ENCODE measurements at regions not wholly inside any gene's neighbourhood (a gene's known extent, or its start where the extent isn't known, plus 50 kb on each side); places are given as distances from the start of the nearest gene placed in this dataset.

- no peaks in the 10 kb centered on the region for H3K36me3 ChIP-seq (ENCODE audit: control insufficient read depth in 1 of 2, insufficient read depth in 2 of 2, low read length in 2 of 2)
- no TSS peak for BruUV-seq (replicated peaks)
- POLR2A ChIA-PET = no interaction called here
- H4K20me1 ChIP-seq (ENCODE audit: insufficient read depth) = no peaks in the 10 kb centered on the region
- no peak overlapping the region for H3K9ac ChIP-seq (ENCODE audit: low read length)
- no peak overlapping the region for H3K4me3 ChIP-seq (replicated peaks in 1 of 2; ENCODE audit: low read depth in 1 of 2, low read length in 2 of 2)
- no peak for DNase-seq (ENCODE audit: low read depth, low spot score)
- H2AFZ ChIP-seq (ENCODE audit: low read depth, low read length, poor library complexity, severe bottlenecking) = no peak overlapping the region
- peaks cover 13% of the 10 kb centered on the region for H3K27me3 ChIP-seq (ENCODE audit: insufficient read depth, low read length)
- no peak overlapping the region for H3K4me2 ChIP-seq (ENCODE audit: low read length)
- no peaks in the 10 kb centered on the region for H3K79me2 ChIP-seq (ENCODE audit: insufficient read depth, low read length)
- H3K4me1 ChIP-seq (ENCODE audit: control insufficient read depth in 1 of 2, insufficient read depth in 2 of 2, low read length in 2 of 2) = no peaks in the 10 kb centered on the region
- intact Hi-C loops (cut with micrococcal nuclease) = no loop called here
- RAD21 ChIA-PET (ENCODE audit: low non-redundant PET in 1 of 2, low total read pairs in 2 of 2, uncharacterized antibody in 2 of 2, unreplicated experiment in 2 of 2) = no interaction called here
- TF ChIP-seq ZNF274 (IDR thresholded peaks at IDR 0.05; ENCODE audit: low read depth, low read length) (no peak), MAX (IDR thresholded peaks at IDR 0.05) (no peak), SP1 (IDR thresholded peaks at IDR 0.05; ENCODE audit: low read depth) (no peak), EGR1 (IDR thresholded peaks at IDR 0.05; ENCODE audit: low read depth) (no peak), CTCF (IDR thresholded peaks at IDR 0.05 in 2 of 3, conservative IDR thresholded peaks at IDR 0.05 in 1 of 3; ENCODE audit: borderline replicate concordance in 1 of 3, insufficient read depth in 1 of 3, low read depth in 2 of 3, low read length in 2 of 3) (no peak), CBX3 (IDR thresholded peaks at IDR 0.05; ENCODE audit: low read depth) (no peak), ZBTB33 (IDR thresholded peaks at IDR 0.05; ENCODE audit: extremely low read depth, insufficient replicate concordance, low read length) (no peak), REST (IDR thresholded peaks at IDR 0.05; ENCODE audit: low read depth) (no peak), EZH2phosphoT487 (IDR thresholded peaks at IDR 0.05; ENCODE audit: borderline replicate concordance) (no peak), POLR2AphosphoS5 (IDR thresholded peaks at IDR 0.05; ENCODE audit: low read depth, low read length) (no peak), ZFX (IDR thresholded peaks at IDR 0.05) (no peak), EZH2 (IDR thresholded peaks at IDR 0.05) (no peak), JUND (IDR thresholded peaks at IDR 0.05) (no peak), CEBPB (IDR thresholded peaks at IDR 0.05; ENCODE audit: low read depth) (no peak), ATF3 (IDR thresholded peaks at IDR 0.05) (no peak)
- ATAC-seq = no peak
- H3K27ac ChIP-seq (ENCODE audit: low read depth, low read length) = no peak overlapping the region
- no peaks in the 10 kb centered on the region for H3K9me2 ChIP-seq (ENCODE audit: insufficient read depth)
- CTCF ChIA-PET = no interaction called here
- H3K9me3 ChIP-seq (ENCODE audit: control insufficient read depth in 1 of 2, insufficient read depth in 1 of 2, low read depth in 1 of 2, low read length in 2 of 2) = no peaks in the 10 kb centered on the region
These were observed 121.2 kb upstream of the NPVF start for GRCh38 chr7:25349283-25350017.

Measured in HCT116 (cell line).